Aorta (tissue), 5 donors: ENCODE measurements at regions not wholly inside any gene's neighbourhood (a gene's known extent, or its start where the extent isn't known, plus 50 kb on each side); places are given as distances from the start of the nearest gene placed in this dataset.

Experiments
- ATAC-seq: fragments of 200-7000 bp; cut with Tn5 transposase; one replicate; pipeline ENCODE4 v1.9.1; 2022; ENCODE audit warnings: moderate library complexity; ENCODE audit not compliant: low FRiP score
- DNase-seq, 2 donors: peaks; one replicate each; pipeline ENCODE4 v3.0.0-alpha.2; 2020
- H3K27ac ChIP-seq, 2 donors: one replicate each; pipeline ENCODE4 v1.5.1; 2013; ENCODE audit warnings: low read length in 2 of 2, mild to moderate bottlenecking in 2 of 2, moderate library complexity in 2 of 2, control low read depth in 1 of 2, inconsistent platforms in 1 of 2, low read depth in 1 of 2
- H3K27me3 ChIP-seq, 2 donors: one replicate each; pipeline ENCODE4 v1.6.1; 2013; ENCODE audit warnings: control low read depth in 1 of 2, low read length in 1 of 2, mild to moderate bottlenecking in 1 of 2, moderate library complexity in 1 of 2; ENCODE audit not compliant: insufficient read depth in 2 of 2, control insufficient read depth in 1 of 2
- H3K36me3 ChIP-seq, 2 donors: one replicate each; pipeline ENCODE4 v1.6.1; 2013; ENCODE audit warnings: control low read depth in 1 of 2, low read length in 1 of 2, mild to moderate bottlenecking in 1 of 2; ENCODE audit not compliant: insufficient read depth in 2 of 2, control insufficient read depth in 1 of 2
- H3K4me1 ChIP-seq, 2 donors: one replicate each; pipeline ENCODE4 v1.6.1; 2013; ENCODE audit warnings: low read length in 2 of 2, control low read depth in 1 of 2, mild to moderate bottlenecking in 1 of 2, moderate library complexity in 1 of 2; ENCODE audit not compliant: insufficient read depth in 2 of 2, control insufficient read depth in 1 of 2
- H3K4me3 ChIP-seq, 2 donors: one replicate each; pipeline ENCODE4 v1.5.1; 2013; ENCODE audit warnings: low read length in 2 of 2, control low read depth in 1 of 2, mild to moderate bottlenecking in 1 of 2
- H3K9me3 ChIP-seq: one replicate; pipeline ENCODE4 v1.6.1; 2013; ENCODE audit warnings: mild to moderate bottlenecking, low read length; ENCODE audit not compliant: control insufficient read depth
- WGBS, 2 donors: extraction: QIAGEN DNeasy Blood & Tissue Kit; methylation state at CpG; one replicate each; pipeline ENCODE4 v1.1.7; 2013; 5-methylcytosine and 5-hydroxymethylcytosine counted together
- intact Hi-C, 2 donors: fragments of 100-400 bp; cut with DNase I; formaldehyde crosslinking; loops; one replicate each; pipeline versions ENCODE4 v1.14.2 to v1.15.0; 2022
- donor health status: healthy with polysubstance abuse.
- donor health status: Bipolar disorder and iron deficiency.
- donor health status: DM: no; HTN: no; CAD: no.
- donor health status: DM: no; HTN: no; CAD: no.
- donor health status: DM: yes; HTN: yes; CAD: no.

DNA sequence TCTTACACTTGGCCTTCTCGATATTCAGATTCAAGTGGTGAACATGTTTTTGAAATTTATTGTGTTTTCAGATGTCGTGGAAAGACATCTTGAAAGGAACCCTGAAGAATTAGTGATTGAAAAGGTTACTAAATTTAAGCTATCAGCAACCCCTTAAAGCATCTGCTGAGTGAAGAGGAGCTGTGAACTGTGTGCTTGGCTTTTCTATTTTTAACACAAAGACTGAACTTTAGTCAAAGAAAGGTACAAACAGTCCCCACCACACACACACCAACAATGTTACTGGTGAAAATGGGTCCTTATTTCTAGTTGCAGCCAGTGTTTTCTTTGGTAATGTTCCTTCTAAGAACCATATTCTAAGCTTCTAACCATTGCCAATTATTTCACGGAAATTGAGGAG, 95.1 kb downstream of the CYRIA start:
- Histone ChIP-seq H3K4me1 (no peaks in the 10 kb centered on the region), H3K4me3 (no peak overlapping the region), H3K27ac (no peak overlapping the region), H3K27me3 (no peaks in the 10 kb centered on the region), H3K9me3 (peaks cover 1% of the 10 kb centered on the region), H3K36me3 (no peaks in the 10 kb centered on the region)
- intact Hi-C loops = no loop called here
- no peak for DNase-seq
- 35 to 48% methylated on average over 3 of the region's 3 CpGs for WGBS, 2 donors
- no peak for ATAC-seq

DNA sequence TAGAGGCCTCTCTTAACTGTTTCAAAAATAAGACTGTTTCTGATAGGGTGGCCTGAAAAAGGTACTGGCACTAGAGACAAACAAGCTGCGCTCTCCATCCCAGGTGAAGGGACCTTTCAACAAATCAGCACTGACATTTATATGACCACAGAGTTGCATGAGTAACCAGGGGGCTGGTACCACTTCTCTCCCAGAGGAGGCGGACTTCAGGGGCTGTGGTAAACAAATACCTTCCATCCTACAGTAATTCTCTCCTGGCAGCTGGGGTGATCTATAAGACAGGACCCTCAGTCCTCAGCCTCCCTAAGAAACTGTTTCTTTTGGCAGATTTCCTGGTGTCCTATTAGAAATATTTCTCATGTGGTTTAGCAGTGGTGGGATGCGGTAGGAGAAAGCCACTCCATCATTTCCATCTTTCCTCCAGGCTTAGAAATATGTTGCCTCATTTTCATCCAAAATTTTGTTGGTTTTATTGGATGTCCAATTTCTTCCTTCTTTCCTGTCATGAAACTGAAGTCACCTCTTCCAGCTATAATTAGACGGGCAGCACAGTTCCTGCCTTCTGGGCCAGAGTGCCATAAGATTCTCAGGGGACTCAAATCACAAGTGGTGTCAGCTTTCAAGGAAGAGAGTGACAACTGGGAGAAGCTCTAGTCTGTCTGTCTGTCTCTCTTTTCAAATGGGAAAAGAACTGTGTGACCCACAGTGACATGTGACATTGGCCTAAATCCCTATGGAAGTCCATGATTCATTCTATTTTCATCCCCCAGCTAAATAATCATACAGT, 96.4 kb downstream of the CYRIA start:
- DNase-seq (no peak), ATAC-seq (no peak)
- no peaks in the 10 kb centered on the region for H3K4me1 ChIP-seq
- H3K9me3 ChIP-seq = no peaks in the 10 kb centered on the region
- 61 to 75% methylated on average over 4 of the region's 4 CpGs for WGBS, 2 donors
- intact Hi-C loops = no loop called here
- no peaks in the 10 kb centered on the region for H3K27me3 ChIP-seq
- H3K36me3 ChIP-seq = no peaks in the 10 kb centered on the region
- H3K27ac ChIP-seq = no peak overlapping the region
- no peak overlapping the region for H3K4me3 ChIP-seq

DNA sequence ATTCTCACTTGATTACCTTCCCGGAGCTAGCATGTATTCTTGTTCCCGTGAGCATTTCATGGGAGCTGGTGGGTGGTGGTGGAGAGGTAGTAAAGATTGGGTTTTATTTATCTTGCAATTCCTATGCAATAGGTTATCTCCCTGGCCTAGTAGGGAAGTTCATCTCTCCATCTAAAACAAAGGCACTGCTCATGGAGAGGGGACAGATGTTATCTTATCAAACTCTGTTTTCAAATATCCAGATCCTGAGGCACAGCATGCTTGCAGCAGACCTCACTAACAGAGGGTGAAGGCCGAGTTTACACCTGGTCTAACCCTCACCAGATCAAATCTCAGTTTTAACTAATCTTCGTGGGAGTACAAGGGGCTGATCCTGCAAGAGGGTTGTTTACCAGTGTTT, 98.9 kb downstream of the CYRIA start:
- no peaks in the 10 kb centered on the region for H3K27me3 ChIP-seq
- no peaks in the 10 kb centered on the region for H3K4me1 ChIP-seq
- 69 to 80% methylated on average over 4 of the region's 4 CpGs for WGBS, 2 donors
- peaks cover 0 to 4% of the 10 kb centered on the region in 2 donors for H3K36me3 ChIP-seq
- no peaks in the 10 kb centered on the region for H3K9me3 ChIP-seq
- ATAC-seq (no peak), DNase-seq (no peak)
- no peak overlapping the region for H3K4me3 ChIP-seq
- intact Hi-C loops = no loop called here
- H3K27ac ChIP-seq = no peak overlapping the region

DNA sequence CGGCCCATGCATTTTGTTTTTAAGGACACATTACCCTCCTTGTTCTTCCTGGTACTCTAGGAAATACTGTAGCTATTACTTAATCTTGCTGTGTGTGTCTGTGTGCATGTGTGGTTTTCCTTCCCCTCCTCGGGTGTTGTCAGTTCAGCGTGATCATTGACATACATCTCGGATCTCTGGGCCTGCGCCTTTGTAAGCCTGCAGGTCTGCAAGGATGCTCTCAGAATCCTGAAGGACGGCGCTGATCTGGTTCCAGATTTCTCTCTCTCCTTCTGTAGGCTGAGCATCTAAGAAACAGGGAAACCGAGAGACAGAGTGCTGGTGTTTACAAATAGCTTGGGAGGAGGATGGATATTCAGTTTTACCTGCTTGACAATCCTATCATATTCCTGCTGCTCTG, 100.2 kb downstream of the CYRIA start:
- ATAC-seq = no peak
- WGBS, 2 donors = 91 to 92% methylated on average over 8 of the region's 8 CpGs
- H3K36me3 ChIP-seq = peaks cover 0 to 4% of the 10 kb centered on the region in 2 donors
- no peaks in the 10 kb centered on the region for H3K4me1 ChIP-seq
- intact Hi-C loops = no loop called here
- no peaks in the 10 kb centered on the region for H3K9me3 ChIP-seq
- H3K27me3 ChIP-seq = no peaks in the 10 kb centered on the region
- H3K4me3 ChIP-seq = no peak overlapping the region
- no peak overlapping the region for H3K27ac ChIP-seq
- no peak for DNase-seq

DNA sequence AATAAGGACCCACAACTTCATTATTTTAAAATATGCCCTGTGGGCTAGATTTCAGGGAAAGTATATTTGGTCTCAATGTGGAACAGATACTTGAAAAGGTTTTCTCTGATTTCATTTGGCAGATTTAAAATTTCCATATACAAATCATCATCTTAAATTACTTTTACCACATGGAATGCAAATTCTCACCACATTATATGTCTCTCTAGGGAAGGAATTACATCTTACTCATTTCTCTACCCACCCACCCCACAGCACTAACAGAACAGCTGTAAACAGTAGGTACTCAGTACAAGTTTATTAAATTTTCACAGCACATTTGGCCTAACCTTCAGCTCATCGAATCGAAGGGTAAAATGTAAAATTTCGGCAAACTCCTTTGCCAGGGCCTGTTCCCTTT, 104.0 kb downstream of the CYRIA start:
- H3K4me3 ChIP-seq = no peak overlapping the region
- DNase-seq (no peak), ATAC-seq (no peak)
- no peaks in the 10 kb centered on the region for H3K4me1 ChIP-seq
- H3K36me3 ChIP-seq = peaks cover 4% of the 10 kb centered on the region in 2 donors
- H3K27ac ChIP-seq = no peak overlapping the region
- intact Hi-C loops = no loop called here
- no peaks in the 10 kb centered on the region for H3K27me3 ChIP-seq
- H3K9me3 ChIP-seq = no peaks in the 10 kb centered on the region
- 92 to 96% methylated on average over 3 of the region's 3 CpGs for WGBS, 2 donors

DNA sequence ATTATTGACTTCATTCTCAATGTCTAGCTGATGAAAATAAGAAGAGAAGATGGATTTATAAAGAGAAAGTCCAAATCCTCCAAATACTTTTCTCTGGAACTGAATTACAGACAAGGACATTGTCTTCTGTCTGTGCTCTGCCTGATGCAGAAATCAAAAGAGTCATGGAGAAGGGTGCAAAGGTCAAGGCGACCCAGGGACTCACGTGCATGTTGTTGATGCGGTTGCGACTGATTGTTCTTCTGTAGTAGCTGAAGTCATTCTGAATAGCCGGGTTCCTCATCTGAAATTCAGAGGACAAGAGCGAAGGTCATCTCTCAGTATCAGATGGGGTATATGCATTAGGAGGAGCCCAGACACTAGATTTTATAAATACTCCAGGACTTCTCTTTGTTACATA, 104.4 kb downstream of the CYRIA start:
- no peak for ATAC-seq

DNA sequence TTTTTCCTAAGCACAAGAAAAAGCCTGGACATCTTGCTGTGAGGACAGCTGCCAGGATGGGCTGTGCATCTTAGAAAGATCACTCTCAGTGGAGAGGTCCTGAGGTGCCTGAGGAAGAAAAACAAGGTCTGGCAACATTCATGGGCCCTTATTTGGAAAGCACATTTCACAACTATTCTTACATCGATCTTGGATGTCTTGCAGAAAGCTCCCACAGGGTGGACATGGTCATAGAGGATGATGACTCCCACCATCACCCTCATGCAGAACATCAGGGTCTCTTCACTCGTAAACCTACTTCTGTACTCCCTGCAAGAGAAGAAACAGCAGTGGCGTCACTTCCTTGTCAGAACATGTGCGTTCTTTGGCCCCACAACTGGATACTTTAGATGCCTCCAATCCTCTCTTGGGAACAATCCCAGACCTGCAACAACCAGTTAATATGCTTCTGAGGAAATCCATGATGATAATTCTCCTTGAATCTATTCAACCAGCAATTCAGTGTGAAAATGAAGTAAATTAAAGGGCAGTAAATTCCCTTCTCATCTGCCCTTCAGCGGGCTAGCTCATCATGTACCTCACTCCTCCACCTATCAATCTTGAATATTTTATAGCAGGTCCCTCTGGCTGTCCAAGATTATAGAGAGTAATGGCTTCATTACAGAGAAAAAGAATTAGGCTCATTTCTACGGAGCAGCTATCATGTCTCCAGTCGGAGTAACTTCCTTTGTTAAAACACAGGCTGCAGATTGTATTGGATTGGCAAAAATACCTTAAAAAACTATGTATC, 106.2 kb downstream of the CYRIA start:
- H3K9me3 ChIP-seq = no peaks in the 10 kb centered on the region
- no peaks in the 10 kb centered on the region for H3K4me1 ChIP-seq
- ATAC-seq = no peak
- intact Hi-C loops = no loop called here
- no peak overlapping the region for H3K27ac ChIP-seq
- no peak for DNase-seq
- H3K36me3 ChIP-seq = peaks cover 4% of the 10 kb centered on the region in 2 donors
- no peaks in the 10 kb centered on the region for H3K27me3 ChIP-seq
- 65 to 68% methylated on average over 7 of the region's 7 CpGs for WGBS, 2 donors
- H3K4me3 ChIP-seq = no peak overlapping the region

More for the DNA sequence above, 104.4 kb downstream of the CYRIA start:
- intact Hi-C loops = no loop called here
- Histone ChIP-seq H3K4me1 (no peaks in the 10 kb centered on the region), H3K9me3 (no peaks in the 10 kb centered on the region), H3K4me3 (no peak overlapping the region), H3K27me3 (no peaks in the 10 kb centered on the region), H3K27ac (no peak overlapping the region), H3K36me3 (peaks cover 4% of the 10 kb centered on the region in 2 donors)
- WGBS, 2 donors = 82 to 85% methylated on average over 6 of the region's 6 CpGs
- no peak for DNase-seq

DNA sequence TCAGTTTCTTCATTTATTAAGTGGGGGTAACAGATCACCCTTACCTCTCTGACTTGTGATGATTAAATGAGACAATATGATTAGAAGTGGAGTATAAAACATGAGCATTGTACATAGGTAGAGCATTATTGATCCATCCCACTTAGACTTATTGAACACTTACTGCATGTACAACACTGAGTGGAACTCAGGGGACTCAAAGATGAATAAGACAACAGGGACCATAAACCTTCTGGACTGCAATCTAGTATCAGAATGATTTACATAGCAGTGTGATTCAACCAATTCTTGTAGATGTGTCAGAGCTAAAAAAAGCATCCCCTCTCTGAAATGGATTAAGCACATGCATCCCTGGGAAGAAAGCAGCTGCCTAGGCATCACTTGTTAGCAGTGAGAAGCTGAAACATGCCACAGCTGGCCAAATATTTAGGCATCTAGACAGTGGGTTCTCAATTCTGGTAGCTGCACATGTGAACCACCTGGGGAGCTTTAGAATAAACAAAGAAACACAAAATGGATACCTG, 111.5 kb downstream of the CYRIA start:
- intact Hi-C loops = loop anchor here in 1 of 2 donors (5.0 kb wide), 1 partner anchor 203 kb away; no protein-coding TSS in a partner anchor
- DNase-seq (no peak), ATAC-seq (no peak)
- Histone ChIP-seq H3K27me3 (no peaks in the 10 kb centered on the region), H3K27ac (no peak overlapping the region), H3K4me3 (no peak overlapping the region), H3K9me3 (no peaks in the 10 kb centered on the region), H3K36me3 (peaks cover 2 to 7% of the 10 kb centered on the region in 2 donors), H3K4me1 (no peaks in the 10 kb centered on the region)
